PC-3 (cell line): ENCODE measurements at regions not wholly inside any gene's neighbourhood (a gene's known extent, or its start where the extent isn't known, plus 50 kb on each side); places are given as distances from the start of the nearest gene placed in this dataset.

Experiments
- ATAC-seq: fragments of 200-7000 bp; cut with Tn5 transposase; 2 replicates; pipeline ENCODE4 v1.9.1; 2020; ENCODE audit warnings: mild to moderate bottlenecking, moderate library complexity
- BruUV-seq: library from RNA; stranded (reverse); fragments of 400-500 nt; replicated peaks from 2 replicates; lab custom pipeline; 2021; lab: Mats Ljungman, UMichigan
- CTCF ChIA-PET: fragments of 300-600 bp; sonication (Branson Sonifier 250); formaldehyde crosslinking; loops from one replicate; lab custom pipeline; 2022; ENCODE audit warnings: antibody characterized with exemption; lab: Charles Lee
- POLR2A ChIA-PET: fragments of 300-600 bp; sonication (Branson Sonifier 250); formaldehyde crosslinking; loops from one replicate; lab custom pipeline; 2022; ENCODE audit warnings: antibody characterized with exemption; ENCODE audit not compliant: unreplicated experiment; lab: Charles Lee
- DNase-seq: peaks from one replicate; pipeline ENCODE4 v3.0.0-alpha.2; 2015
- H2AFZ ChIP-seq: fragments of 300-600 bp; sonication (generic); 2 replicates; pipeline ENCODE4 v1.6.0; 2016; ENCODE audit warnings: antibody characterized with exemption, low read length
- H3F3A ChIP-seq: fragments of 300-600 bp; sonication (generic); one replicate; pipeline ENCODE4 v1.6.0; 2017; ENCODE audit warnings: antibody characterized with exemption, low read length, control low read depth, mild to moderate bottlenecking; ENCODE audit not compliant: unreplicated experiment
- H3K27ac ChIP-seq: fragments of 300-600 bp; sonication (generic); 2 replicates; pipeline ENCODE4 v1.5.1; 2016; ENCODE audit warnings: mild to moderate bottlenecking, low read length
- H3K27me3 ChIP-seq: fragments of 300-600 bp; sonication (generic); 2 replicates; pipeline ENCODE4 v1.6.1; 2016; ENCODE audit warnings: low read length, mixed read lengths
- H3K36me3 ChIP-seq: fragments of 300-600 bp; sonication (generic); 2 replicates; pipeline ENCODE4 v1.6.1; 2016; ENCODE audit warnings: low read depth, mixed run types, low read length, mixed read lengths
- H3K4me1 ChIP-seq: fragments of 300-600 bp; sonication (generic); 2 replicates; pipeline ENCODE4 v1.5.1; 2016; ENCODE audit warnings: low read length; ENCODE audit not compliant: insufficient read depth
- H3K4me2 ChIP-seq: fragments of 300-600 bp; sonication (generic); 2 replicates; pipeline ENCODE4 v1.6.0; 2016; ENCODE audit warnings: low read length
- H3K4me3 ChIP-seq: fragments of 300-600 bp; sonication (generic); 2 replicates; pipeline ENCODE4 v1.5.1; 2016; ENCODE audit warnings: mild to moderate bottlenecking, low read length, mixed read lengths
- H3K79me2 ChIP-seq: fragments of 300-600 bp; sonication (generic); 2 replicates; pipeline ENCODE4 v1.6.1; 2017; ENCODE audit warnings: low read length, mixed read lengths
- H3K9ac ChIP-seq: fragments of 300-600 bp; sonication (generic); 2 replicates; pipeline ENCODE4 v1.6.0; 2016; ENCODE audit warnings: mild to moderate bottlenecking, low read length
- H3K9me2 ChIP-seq: fragments of 300-600 bp; sonication (generic); replicated peaks from 2 replicates; pipeline ENCODE4 v1.6.1; 2016; ENCODE audit warnings: mixed run types, low read length, mixed read lengths
- H3K9me3 ChIP-seq: fragments of 300-600 bp; sonication (generic); 2 replicates; pipeline ENCODE4 v1.6.1; 2016; ENCODE audit warnings: low read length, mixed read lengths
- H4K20me1 ChIP-seq: fragments of 300-600 bp; sonication (generic); 2 replicates; pipeline ENCODE4 v1.6.1; 2016; ENCODE audit warnings: low read length, mixed read lengths
- CTCF ChIP-seq: fragments of 300-600 bp; sonication (generic); conservative IDR thresholded peaks from 2 replicates; pipeline ENCODE4 v1.5.1; 2017; ENCODE audit warnings: antibody characterized with exemption, low read depth, mild to moderate bottlenecking, low read length
- EZH2 ChIP-seq: fragments of 300-600 bp; sonication (generic); IDR thresholded peaks from one replicate; pipeline ENCODE4 v1.6.1; 2017; ENCODE audit warnings: antibody characterized with exemption, mild to moderate bottlenecking, low read length; ENCODE audit not compliant: unreplicated experiment
- EZH2phosphoT487 ChIP-seq: fragments of 300-600 bp; sonication (generic); IDR thresholded peaks from 2 replicates; pipeline ENCODE4 v1.6.1; 2018; ENCODE audit warnings: mild to moderate bottlenecking, antibody characterized with exemption, low read length, borderline replicate concordance
- intact Hi-C: fragments of 100-400 bp; cut with micrococcal nuclease; formaldehyde crosslinking; loops from 2 replicates; pipeline ENCODE4 v1.9.0; 2023

- BruUV-seq: no TSS peak
- no peak overlapping the region for H3K4me2 ChIP-seq
- no peak overlapping the region for H3K27ac ChIP-seq
- H3K9me2 ChIP-seq: no peaks in the 10 kb centered on the region
- H3K4me3 ChIP-seq: no peak overlapping the region
- ChIA-PET POLR2A (no interaction called here), CTCF (no interaction called here)
- DNase-seq (no peak), ATAC-seq (no peak)
- no peaks in the 10 kb centered on the region for H3K79me2 ChIP-seq
- H3K36me3 ChIP-seq: no peaks in the 10 kb centered on the region
- H3F3A ChIP-seq: no peaks in the 10 kb centered on the region
- no peaks in the 10 kb centered on the region for H3K27me3 ChIP-seq
- H4K20me1 ChIP-seq: no peaks in the 10 kb centered on the region
- H3K9me3 ChIP-seq: no peaks in the 10 kb centered on the region
- H2AFZ ChIP-seq: no peak overlapping the region
- intact Hi-C loops: no loop called here
- no peak overlapping the region for H3K9ac ChIP-seq
- no peak for TF ChIP-seq EZH2phosphoT487
- TF ChIP-seq EZH2: no peak
- no peak for TF ChIP-seq CTCF
- peaks cover 13% of the 10 kb centered on the region for H3K4me1 ChIP-seq
These were observed 126.9 kb upstream of the VEGFC start for GRCh38 chr4:176919631-176920030.

GRCh38 chr4:176920694-176921093 is 128.0 kb upstream of the VEGFC start:
- peaks cover 13% of the 10 kb centered on the region for H3K4me1 ChIP-seq
- peak overlapping the region; percentile 61 for H3K27ac ChIP-seq
- H3K4me3 ChIP-seq: no peak overlapping the region
- H2AFZ ChIP-seq: no peak overlapping the region
- intact Hi-C loops: no loop called here
- ATAC-seq (peak; percentile 77), DNase-seq (peak; percentile 64)
- TF ChIP-seq CTCF: no peak
- no peak for TF ChIP-seq EZH2phosphoT487
- no peak for TF ChIP-seq EZH2
- no TSS peak for BruUV-seq
- POLR2A ChIA-PET: interaction anchor here (0.7 kb wide), 1 partner anchor 81 kb away, joined by 4 read pairs; no protein-coding TSS in a partner anchor
- H3K36me3 ChIP-seq: no peaks in the 10 kb centered on the region
- H4K20me1 ChIP-seq: no peaks in the 10 kb centered on the region
- H3K79me2 ChIP-seq: no peaks in the 10 kb centered on the region
- peak overlapping the region; percentile 45 for H3K4me2 ChIP-seq
- CTCF ChIA-PET: no interaction called here
- H3K27me3 ChIP-seq: no peaks in the 10 kb centered on the region
- H3K9ac ChIP-seq: peak overlapping the region; percentile 35; the same call in 1 of the 2 replicates
- H3F3A ChIP-seq: no peaks in the 10 kb centered on the region
- no peaks in the 10 kb centered on the region for H3K9me2 ChIP-seq
- no peaks in the 10 kb centered on the region for H3K9me3 ChIP-seq

- POLR2A ChIA-PET: interaction anchor here (0.7 kb wide), 1 partner anchor 80 kb away, joined by 4 read pairs; no protein-coding TSS in a partner anchor
- CTCF ChIA-PET: no interaction called here
- no peaks in the 10 kb centered on the region for H3K79me2 ChIP-seq
- no peaks in the 10 kb centered on the region for H3F3A ChIP-seq
- H3K4me2 ChIP-seq: peak overlapping the region; percentile 45
- no peaks in the 10 kb centered on the region for H3K27me3 ChIP-seq
- peak overlapping the region; percentile 35; the same call in 1 of the 2 replicates for H3K9ac ChIP-seq
- H3K36me3 ChIP-seq: no peaks in the 10 kb centered on the region
- no peak for DNase-seq
- H3K9me2 ChIP-seq: no peaks in the 10 kb centered on the region
- peak overlapping the region; percentile 61 for H3K27ac ChIP-seq
- BruUV-seq: no TSS peak
- H3K9me3 ChIP-seq: no peaks in the 10 kb centered on the region
- no peak for ATAC-seq
- peaks cover 19% of the 10 kb centered on the region for H3K4me1 ChIP-seq
- H4K20me1 ChIP-seq: no peaks in the 10 kb centered on the region
- H2AFZ ChIP-seq: no peak overlapping the region
- intact Hi-C loops: no loop called here
- H3K4me3 ChIP-seq: no peak overlapping the region
- TF ChIP-seq EZH2phosphoT487: no peak
These were observed 128.5 kb upstream of the VEGFC start for GRCh38 chr4:176921256-176921655.
